ENCODE measurements at regions not wholly inside any gene's neighbourhood (a gene's known extent, or its start where the extent isn't known, plus 50 kb on each side); places are given as distances from the start of the nearest gene placed in this dataset.

DNA sequence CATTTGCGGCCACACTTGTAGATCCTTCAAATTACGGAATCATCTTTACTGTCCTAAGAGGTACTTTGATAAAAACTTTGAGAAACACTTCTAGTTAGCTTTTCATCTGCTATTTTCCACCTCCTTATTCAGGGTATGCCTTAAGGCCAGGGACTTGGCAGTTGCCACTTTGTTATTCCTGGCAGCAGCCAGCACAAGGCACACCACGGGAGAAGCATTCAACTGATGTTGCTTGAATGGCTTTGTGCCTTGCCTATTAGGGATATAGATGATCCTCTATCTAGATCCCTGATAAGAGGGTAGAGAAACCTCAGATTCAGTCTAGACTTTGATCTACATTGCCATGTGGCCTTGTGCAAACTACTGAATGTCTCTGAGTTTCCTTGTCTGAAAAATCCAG, 70.3 kb upstream of the EPHA4 start:
- no peak overlapping the region for H3K4me2 ChIP-seq (ENCODE audit: low read depth, low read length)
- H3K56ac ChIP-seq (ENCODE audit: extremely low read depth, insufficient read depth, low read length): no peak overlapping the region
- H3K9me1 ChIP-seq (ENCODE audit: insufficient read depth, low read length): no peaks in the 10 kb centered on the region
- in situ Hi-C loops (cut with MboI; ENCODE audit: low sequenced_read_pairs) (no loop called here), dilution Hi-C loops (cut with HindIII; ENCODE audit: low sequenced_read_pairs, unreplicated experiment) (no loop called here), intact Hi-C loops (cut with micrococcal nuclease) (no loop called here)
- ChIA-PET CTCF (no interaction called here), POLR2A (ENCODE audit: unreplicated experiment) (no interaction called here)
- H2BK20ac ChIP-seq (ENCODE audit: low read depth, low read length): no peak overlapping the region
- no peak for TF ChIP-seq MAZ (IDR thresholded peaks at IDR 0.05; ENCODE audit: borderline replicate concordance, low read depth, low read length)
- TF ChIP-seq BHLHE40 (IDR thresholded peaks at IDR 0.05; ENCODE audit: low read depth, low read length): no peak
- TF ChIP-seq, protein P1, sequence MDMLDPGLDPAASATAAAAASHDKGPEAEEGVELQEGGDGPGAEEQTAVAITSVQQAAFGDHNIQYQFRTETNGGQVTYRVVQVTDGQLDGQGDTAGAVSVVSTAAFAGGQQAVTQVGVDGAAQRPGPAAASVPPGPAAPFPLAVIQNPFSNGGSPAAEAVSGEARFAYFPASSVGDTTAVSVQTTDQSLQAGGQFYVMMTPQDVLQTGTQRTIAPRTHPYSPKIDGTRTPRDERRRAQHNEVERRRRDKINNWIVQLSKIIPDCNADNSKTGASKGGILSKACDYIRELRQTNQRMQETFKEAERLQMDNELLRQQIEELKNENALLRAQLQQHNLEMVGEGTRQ (IDR thresholded peaks at IDR 0.05; ENCODE audit: low read depth, low read length): no peak
- TF ChIP-seq RAD21 (IDR thresholded peaks at IDR 0.05; ENCODE audit: low read length): no peak
- H3K4me1 ChIP-seq (ENCODE audit: control insufficient read depth, insufficient read depth, low read length): no peaks in the 10 kb centered on the region
- H2AK9ac ChIP-seq (replicated peaks; ENCODE audit: low read depth, low read length, poor library complexity): no peak overlapping the region
- H3K27ac ChIP-seq (ENCODE audit: insufficient read depth, low read length): no peak overlapping the region
- no peaks in the 10 kb centered on the region for H3K36me3 ChIP-seq (ENCODE audit: control insufficient read depth, insufficient read depth, low read length)
- H2BK120ac ChIP-seq (ENCODE audit: low read depth, low read length): no peak overlapping the region
- no peak for ATAC-seq (ENCODE audit: low read depth)
- DNase-seq: no peak
- no peak overlapping the region for H3K23ac ChIP-seq (ENCODE audit: low read depth, low read length)
- H2BK15ac ChIP-seq (ENCODE audit: low read depth, low read length): no peak overlapping the region
- no peak overlapping the region for H4K5ac ChIP-seq (ENCODE audit: low read depth, low read length)
- no peaks in the 10 kb centered on the region for H3K79me1 ChIP-seq (ENCODE audit: low read depth in 1 of 2, low read length in 2 of 2)
- H3K9me3 ChIP-seq (ENCODE audit: control insufficient read depth, insufficient read depth, low read length): no peaks in the 10 kb centered on the region
- BruUV-seq (replicated peaks): no TSS peak
- no peak overlapping the region for H4K91ac ChIP-seq (ENCODE audit: insufficient read depth, low read depth, low read length)
- no peak overlapping the region for H2BK5ac ChIP-seq (ENCODE audit: low read depth, low read length, poor library complexity, severe bottlenecking)
- H3K27me3 ChIP-seq (ENCODE audit: control insufficient read depth, insufficient read depth, low read length): no peaks in the 10 kb centered on the region
- no peak overlapping the region for H3K4ac ChIP-seq (ENCODE audit: low read depth, low read length)
- no CpG with 5 or more reads among the region's 3 CpGs for WGBS, 2 experiments (ENCODE audit: extremely low coverage in 2 of 2, insufficient read length in 1 of 2)
- H3K4me3 ChIP-seq (ENCODE audit: insufficient read depth, low read depth, low read length): no peak overlapping the region
- no peak overlapping the region for H3K9ac ChIP-seq (ENCODE audit: low read depth, low read length)
- H2AFZ ChIP-seq (replicated peaks; ENCODE audit: low read length, poor library complexity): no peak overlapping the region
- H4K8ac ChIP-seq (ENCODE audit: low read depth in 2 of 2, low read length in 2 of 2): no peak overlapping the region
- H4K20me1 ChIP-seq (ENCODE audit: insufficient read depth, low read length): no peaks in the 10 kb centered on the region
- H3K14ac ChIP-seq (replicated peaks; ENCODE audit: low read depth, low read length): no peak overlapping the region
- no peak overlapping the region for H2AK5ac ChIP-seq (ENCODE audit: low read depth, low read length)
- H3K18ac ChIP-seq (ENCODE audit: low read depth, low read length): no peak overlapping the region
